GM21576 (cell line): ENCODE measurements at regions not wholly inside any gene's neighbourhood (a gene's known extent, or its start where the extent isn't known, plus 50 kb on each side); places are given as distances from the start of the nearest gene placed in this dataset.

Source experiments
- ATAC-seq: cut with Tn5 transposase; IDR thresholded peaks from one replicate; pipeline ENCODE4 v1.9.1; 2021; ENCODE audit warnings: mild to moderate bottlenecking, moderate library complexity; ENCODE audit not compliant: unreplicated experiment

- ATAC-seq: no peak
These were observed 364.1 kb downstream of the MFSD1 start for GRCh38 chr3:159165961-159166360.

GRCh38 chr3:159166899-159167586 is 365.2 kb downstream of the MFSD1 start:
- no peak for ATAC-seq

- no peak for ATAC-seq
These were observed 366.9 kb downstream of the MFSD1 start for GRCh38 chr3:159168788-159169187.

- ATAC-seq: no peak
These were observed 368.0 kb downstream of the MFSD1 start for GRCh38 chr3:159169828-159170227.

GRCh38 chr3:159170436-159171003 is 368.7 kb downstream of the MFSD1 start:
- no peak for ATAC-seq

- ATAC-seq: no peak
These were observed 369.5 kb downstream of the MFSD1 start for GRCh38 chr3:159171333-159171732.

GRCh38 chr3:159172473-159172872 is 370.6 kb downstream of the MFSD1 start:
- no peak for ATAC-seq

- ATAC-seq: no peak
These were observed 373.1 kb downstream of the MFSD1 start for GRCh38 chr3:159174715-159175692.

GRCh38 chr3:159178209-159178897 is 376.5 kb downstream of the MFSD1 start:
- no peak for ATAC-seq

GRCh38 chr3:159182961-159183360 is 381.1 kb downstream of the MFSD1 start:
- no peak for ATAC-seq

- ATAC-seq: peak; percentile 74
These were observed 383.7 kb downstream of the MFSD1 start for GRCh38 chr3:159185443-159186050.

GRCh38 chr3:159186581-159186980 is 384.7 kb downstream of the MFSD1 start:
- ATAC-seq: peak; percentile 78

- ATAC-seq: no peak
These were observed 385.4 kb downstream of the MFSD1 start for GRCh38 chr3:159187232-159187631.

- ATAC-seq: no peak
These were observed 385.9 kb downstream of the MFSD1 start for GRCh38 chr3:159187706-159188105.

GRCh38 chr3:159189994-159190669 is 388.3 kb downstream of the MFSD1 start:
- no peak for ATAC-seq

- no peak for ATAC-seq
These were observed 389.6 kb downstream of the MFSD1 start for GRCh38 chr3:159191447-159191846.

GRCh38 chr3:159196359-159196758 is 394.5 kb downstream of the MFSD1 start:
- no peak for ATAC-seq

- ATAC-seq: no peak
These were observed 398.3 kb downstream of the MFSD1 start for GRCh38 chr3:159200176-159200575.

GRCh38 chr3:159208050-159208449 is 406.2 kb downstream of the MFSD1 start:
- no peak for ATAC-seq

- no peak for ATAC-seq
These were observed 407.6 kb downstream of the MFSD1 start for GRCh38 chr3:159209459-159209858.
